ENCODE measurements at regions not wholly inside any gene's neighbourhood (a gene's known extent, or its start where the extent isn't known, plus 50 kb on each side); places are given as distances from the start of the nearest gene placed in this dataset.

DNA sequence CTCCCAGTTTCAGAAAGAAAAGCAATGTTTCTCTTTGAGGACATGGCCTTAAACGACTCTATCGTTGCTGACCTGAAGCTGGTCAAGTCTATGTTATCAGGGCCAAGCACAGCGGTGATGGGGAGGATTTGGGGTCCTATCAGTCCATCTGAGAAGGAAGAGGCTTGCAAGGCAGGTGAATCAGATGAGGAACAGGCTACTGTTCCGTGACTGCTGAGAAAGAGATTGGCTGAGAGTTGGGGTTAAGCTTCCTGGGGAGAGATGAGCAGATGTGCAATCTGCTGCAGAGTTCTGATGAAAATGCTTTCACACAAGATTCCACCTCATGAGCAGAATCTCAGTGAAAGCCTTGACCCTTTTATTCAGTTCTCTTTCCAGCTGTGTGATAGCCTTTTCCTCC, 168.3 kb upstream of the STMND1 start:
- TF ChIP-seq, protein P1, sequence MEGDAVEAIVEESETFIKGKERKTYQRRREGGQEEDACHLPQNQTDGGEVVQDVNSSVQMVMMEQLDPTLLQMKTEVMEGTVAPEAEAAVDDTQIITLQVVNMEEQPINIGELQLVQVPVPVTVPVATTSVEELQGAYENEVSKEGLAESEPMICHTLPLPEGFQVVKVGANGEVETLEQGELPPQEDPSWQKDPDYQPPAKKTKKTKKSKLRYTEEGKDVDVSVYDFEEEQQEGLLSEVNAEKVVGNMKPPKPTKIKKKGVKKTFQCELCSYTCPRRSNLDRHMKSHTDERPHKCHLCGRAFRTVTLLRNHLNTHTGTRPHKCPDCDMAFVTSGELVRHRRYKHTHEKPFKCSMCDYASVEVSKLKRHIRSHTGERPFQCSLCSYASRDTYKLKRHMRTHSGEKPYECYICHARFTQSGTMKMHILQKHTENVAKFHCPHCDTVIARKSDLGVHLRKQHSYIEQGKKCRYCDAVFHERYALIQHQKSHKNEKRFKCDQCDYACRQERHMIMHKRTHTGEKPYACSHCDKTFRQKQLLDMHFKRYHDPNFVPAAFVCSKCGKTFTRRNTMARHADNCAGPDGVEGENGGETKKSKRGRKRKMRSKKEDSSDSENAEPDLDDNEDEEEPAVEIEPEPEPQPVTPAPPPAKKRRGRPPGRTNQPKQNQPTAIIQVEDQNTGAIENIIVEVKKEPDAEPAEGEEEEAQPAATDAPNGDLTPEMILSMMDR (IDR thresholded peaks at IDR 0.05) = no peak
- no peak for TF ChIP-seq POLR2AphosphoS5 (IDR thresholded peaks at IDR 0.05)
- no peak for TF ChIP-seq POLR2A (IDR thresholded peaks at IDR 0.05)
